ENCODE measurements at regions not wholly inside any gene's neighbourhood (a gene's known extent, or its start where the extent isn't known, plus 50 kb on each side); places are given as distances from the start of the nearest gene placed in this dataset.

GRCh38 chr7:25069900-25070443, 55.1 kb downstream of the CYCS start:
- Histone ChIP-seq H3K27ac (ENCODE audit: low read length) (no peak overlapping the region), H3K4me1 (ENCODE audit: insufficient read depth, low read length) (no peaks in the 10 kb centered on the region), H3K36me3 (ENCODE audit: insufficient read depth, low read depth, low read length) (no peaks in the 10 kb centered on the region), H3K9me3 (ENCODE audit: insufficient read depth, low read depth, low read length) (no peaks in the 10 kb centered on the region), H3K27me3 (ENCODE audit: insufficient read depth, low read length) (no peaks in the 10 kb centered on the region), H3K9ac (ENCODE audit: low read depth, low read length) (no peak overlapping the region), H3K4me3 (ENCODE audit: low read length) (no peak overlapping the region; the same call in 1 of the 2 replicates)

- Histone ChIP-seq H3K9ac (ENCODE audit: low read depth, low read length) (no peak overlapping the region), H3K27ac (ENCODE audit: low read length) (no peak overlapping the region), H3K36me3 (ENCODE audit: insufficient read depth, low read depth, low read length) (no peaks in the 10 kb centered on the region), H3K4me1 (ENCODE audit: insufficient read depth, low read length) (no peaks in the 10 kb centered on the region), H3K4me3 (ENCODE audit: low read length) (no peak overlapping the region), H3K27me3 (ENCODE audit: insufficient read depth, low read length) (no peaks in the 10 kb centered on the region), H3K9me3 (ENCODE audit: insufficient read depth, low read depth, low read length) (no peaks in the 10 kb centered on the region)
Observed at GRCh38 chr7:25068502-25069213, 56.4 kb downstream of the CYCS start.

- no peak overlapping the region for H3K9ac ChIP-seq (ENCODE audit: low read depth, low read length)
- no peak overlapping the region for H3K27ac ChIP-seq (ENCODE audit: low read length)
- H3K36me3 ChIP-seq (ENCODE audit: insufficient read depth, low read depth, low read length): no peaks in the 10 kb centered on the region
- no peak overlapping the region for H3K4me3 ChIP-seq (ENCODE audit: low read length)
- no peaks in the 10 kb centered on the region for H3K27me3 ChIP-seq (ENCODE audit: insufficient read depth, low read length)
- no peaks in the 10 kb centered on the region; the same call in 1 of the 2 replicates for H3K9me3 ChIP-seq (ENCODE audit: insufficient read depth, low read depth, low read length)
- H3K4me1 ChIP-seq (ENCODE audit: insufficient read depth, low read length): no peaks in the 10 kb centered on the region
Observed at GRCh38 chr7:25067726-25068501, 57.1 kb downstream of the CYCS start.

GRCh38 chr7:25066253-25066652, 58.8 kb downstream of the CYCS start:
- H3K27me3 ChIP-seq (ENCODE audit: insufficient read depth, low read length): no peaks in the 10 kb centered on the region
- H3K4me3 ChIP-seq (ENCODE audit: low read length): no peak overlapping the region
- no peaks in the 10 kb centered on the region; the same call in 1 of the 2 replicates for H3K9me3 ChIP-seq (ENCODE audit: insufficient read depth, low read depth, low read length)
- no peak overlapping the region for H3K27ac ChIP-seq (ENCODE audit: low read length)
- no peaks in the 10 kb centered on the region for H3K4me1 ChIP-seq (ENCODE audit: insufficient read depth, low read length)
- H3K36me3 ChIP-seq (ENCODE audit: insufficient read depth, low read depth, low read length): no peaks in the 10 kb centered on the region
- H3K9ac ChIP-seq (ENCODE audit: low read depth, low read length): no peak overlapping the region

GRCh38 chr7:25062380-25062779, 62.7 kb downstream of the CYCS start:
- Histone ChIP-seq H3K9me3 (ENCODE audit: insufficient read depth, low read depth, low read length) (no peaks in the 10 kb centered on the region; the same call in 1 of the 2 replicates), H3K4me1 (ENCODE audit: insufficient read depth, low read length) (no peaks in the 10 kb centered on the region), H3K9ac (ENCODE audit: low read depth, low read length) (no peak overlapping the region), H3K27ac (ENCODE audit: low read length) (no peak overlapping the region), H3K27me3 (ENCODE audit: insufficient read depth, low read length) (no peaks in the 10 kb centered on the region), H3K4me3 (ENCODE audit: low read length) (no peak overlapping the region), H3K36me3 (ENCODE audit: insufficient read depth, low read depth, low read length) (no peaks in the 10 kb centered on the region)

- Histone ChIP-seq H3K36me3 (ENCODE audit: insufficient read depth, low read depth, low read length) (no peaks in the 10 kb centered on the region), H3K4me1 (ENCODE audit: insufficient read depth, low read length) (no peaks in the 10 kb centered on the region), H3K9me3 (ENCODE audit: insufficient read depth, low read depth, low read length) (peaks cover 3% of the 10 kb centered on the region; the same call in 1 of the 2 replicates), H3K27me3 (ENCODE audit: insufficient read depth, low read length) (no peaks in the 10 kb centered on the region), H3K4me3 (ENCODE audit: low read length) (no peak overlapping the region), H3K9ac (ENCODE audit: low read depth, low read length) (no peak overlapping the region), H3K27ac (ENCODE audit: low read length) (no peak overlapping the region)
Observed at GRCh38 chr7:25060487-25061055, 64.5 kb downstream of the CYCS start.

- no peak overlapping the region for H3K27ac ChIP-seq (ENCODE audit: low read length)
- peaks cover 3% of the 10 kb centered on the region; the same call in 1 of the 2 replicates for H3K9me3 ChIP-seq (ENCODE audit: insufficient read depth, low read depth, low read length)
- H3K27me3 ChIP-seq (ENCODE audit: insufficient read depth, low read length): no peaks in the 10 kb centered on the region
- no peaks in the 10 kb centered on the region for H3K36me3 ChIP-seq (ENCODE audit: insufficient read depth, low read depth, low read length)
- no peaks in the 10 kb centered on the region for H3K4me1 ChIP-seq (ENCODE audit: insufficient read depth, low read length)
- H3K4me3 ChIP-seq (ENCODE audit: low read length): no peak overlapping the region
- H3K9ac ChIP-seq (ENCODE audit: low read depth, low read length): no peak overlapping the region
Observed at GRCh38 chr7:25059576-25059975, 65.5 kb downstream of the CYCS start.

- Histone ChIP-seq H3K27me3 (ENCODE audit: insufficient read depth, low read length) (no peaks in the 10 kb centered on the region), H3K9me3 (ENCODE audit: insufficient read depth, low read depth, low read length) (peaks cover 3% of the 10 kb centered on the region; the same call in 1 of the 2 replicates), H3K9ac (ENCODE audit: low read depth, low read length) (no peak overlapping the region), H3K4me3 (ENCODE audit: low read length) (no peak overlapping the region), H3K36me3 (ENCODE audit: insufficient read depth, low read depth, low read length) (no peaks in the 10 kb centered on the region), H3K4me1 (ENCODE audit: insufficient read depth, low read length) (no peaks in the 10 kb centered on the region), H3K27ac (ENCODE audit: low read length) (no peak overlapping the region)
Observed at GRCh38 chr7:25056368-25056767, 68.7 kb downstream of the CYCS start.

GRCh38 chr7:25055520-25056220, 69.4 kb downstream of the CYCS start:
- no peaks in the 10 kb centered on the region for H3K36me3 ChIP-seq (ENCODE audit: insufficient read depth, low read depth, low read length)
- H3K27ac ChIP-seq (ENCODE audit: low read length): no peak overlapping the region
- peaks cover 3% of the 10 kb centered on the region; the same call in 1 of the 2 replicates for H3K9me3 ChIP-seq (ENCODE audit: insufficient read depth, low read depth, low read length)
- no peaks in the 10 kb centered on the region for H3K27me3 ChIP-seq (ENCODE audit: insufficient read depth, low read length)
- H3K9ac ChIP-seq (ENCODE audit: low read depth, low read length): no peak overlapping the region
- no peak overlapping the region for H3K4me3 ChIP-seq (ENCODE audit: low read length)
- H3K4me1 ChIP-seq (ENCODE audit: insufficient read depth, low read length): no peaks in the 10 kb centered on the region

GRCh38 chr7:25054819-25055519, 70.1 kb downstream of the CYCS start:
- Histone ChIP-seq H3K27ac (ENCODE audit: low read length) (no peak overlapping the region), H3K4me1 (ENCODE audit: insufficient read depth, low read length) (no peaks in the 10 kb centered on the region), H3K9me3 (ENCODE audit: insufficient read depth, low read depth, low read length) (peaks cover 3% of the 10 kb centered on the region; the same call in 1 of the 2 replicates), H3K36me3 (ENCODE audit: insufficient read depth, low read depth, low read length) (no peaks in the 10 kb centered on the region), H3K4me3 (ENCODE audit: low read length) (no peak overlapping the region), H3K27me3 (ENCODE audit: insufficient read depth, low read length) (no peaks in the 10 kb centered on the region), H3K9ac (ENCODE audit: low read depth, low read length) (no peak overlapping the region)

- Histone ChIP-seq H3K9me3 (ENCODE audit: insufficient read depth, low read depth, low read length) (no peaks in the 10 kb centered on the region), H3K4me1 (ENCODE audit: insufficient read depth, low read length) (no peaks in the 10 kb centered on the region), H3K36me3 (ENCODE audit: insufficient read depth, low read depth, low read length) (no peaks in the 10 kb centered on the region), H3K27ac (ENCODE audit: low read length) (no peak overlapping the region), H3K4me3 (ENCODE audit: low read length) (no peak overlapping the region), H3K9ac (ENCODE audit: low read depth, low read length) (no peak overlapping the region), H3K27me3 (ENCODE audit: insufficient read depth, low read length) (no peaks in the 10 kb centered on the region)
Observed at GRCh38 chr7:25050223-25050622, 70.2 kb upstream of the OSBPL3 start.

Data from iPS-20b (cell line).